SK-N-MC (cell line): ENCODE measurements at regions not wholly inside any gene's neighbourhood (a gene's known extent, or its start where the extent isn't known, plus 50 kb on each side); places are given as distances from the start of the nearest gene placed in this dataset.
"Not testable (repeated sequence)": the region's sequence is repeated elsewhere in the genome, so short reads cannot be mapped to it uniquely, and the experiment has no call there.

Experiments used
- DNase-seq: peaks from one replicate; pipeline ENCODE4 v3.0.0-alpha.2; 2011; ENCODE audit warnings: low read depth, low spot score
- H3K27ac ChIP-seq: fragments of 200-600 bp; sonication (generic); 2 replicates; pipeline ENCODE4 v1.5.1; 2016; ENCODE audit warnings: mixed run types
- H3K36me3 ChIP-seq: fragments of 200-600 bp; sonication (generic); 2 replicates; pipeline ENCODE4 v1.6.1; 2017; ENCODE audit warnings: antibody characterized with exemption, low read length, mixed read lengths; ENCODE audit not compliant: insufficient read depth
- H3K4me3 ChIP-seq: fragments of 200-600 bp; sonication (generic); 2 replicates; pipeline ENCODE4 v1.5.1; 2016
- H3K9ac ChIP-seq: fragments of 200-600 bp; sonication (generic); 2 replicates; pipeline ENCODE4 v1.8.0; 2017; ENCODE audit warnings: mixed run types, mixed read lengths; ENCODE audit not compliant: insufficient read length
- H3K9me3 ChIP-seq: fragments of 200-600 bp; sonication (generic); 2 replicates; pipeline ENCODE4 v1.6.1; 2017; ENCODE audit warnings: low read depth, mild to moderate bottlenecking, antibody characterized with exemption, low read length, moderate library complexity, mixed read lengths
- EZH2 ChIP-seq: fragments of 200-600 bp; sonication (generic); IDR thresholded peaks from one replicate; pipeline ENCODE4 v1.6.1; 2017; ENCODE audit warnings: antibody characterized with exemption
- FOXP2 ChIP-seq: optimal IDR thresholded peaks from 2 replicates; pipeline ENCODE3; 2011; ENCODE audit warnings: mild to moderate bottlenecking, moderate library complexity; ENCODE audit not compliant: insufficient read depth; ENCODE audit errors: extremely low read length, control extremely low read depth
- POLR2AphosphoS5 ChIP-seq: IDR thresholded peaks from 2 replicates; pipeline ENCODE4 v1.6.1; 2012; ENCODE audit warnings: mild to moderate bottlenecking, low read depth, low read length, borderline replicate concordance

DNA sequence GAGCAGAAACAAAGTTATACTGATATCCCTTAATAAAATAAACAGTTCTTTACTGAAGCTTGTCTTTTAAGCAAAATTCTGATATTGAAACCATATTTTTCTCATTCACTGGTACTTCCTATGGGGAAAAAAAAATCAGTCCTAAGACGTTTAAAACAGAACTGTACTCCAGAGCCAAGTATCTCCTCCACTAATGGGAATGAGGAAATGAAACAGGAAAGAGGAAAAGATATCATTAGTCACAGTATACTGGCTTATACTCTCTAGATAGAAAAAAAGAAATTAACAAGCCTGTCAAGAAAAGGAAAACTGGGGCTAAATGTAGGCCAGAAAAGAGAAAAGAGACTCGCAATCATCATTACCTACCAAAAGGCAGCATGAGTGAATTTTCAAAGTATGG lies 252.7 kb downstream of the CENPC start:
- H3K27ac ChIP-seq = peak overlapping the region; percentile 44; the same call in 1 of the 2 replicates
- DNase-seq = peak; percentile 70
- H3K9me3 ChIP-seq = 0 out of 2 replicates have a peak, but pooled peaks cover 2% of the 10 kb centered on the region
- no peak overlapping the region for H3K4me3 ChIP-seq
- TF ChIP-seq FOXP2 (no peak), POLR2AphosphoS5 (no peak), EZH2 (no peak)
- no peaks in the 10 kb centered on the region for H3K36me3 ChIP-seq
- H3K9ac ChIP-seq = no peak overlapping the region

DNA sequence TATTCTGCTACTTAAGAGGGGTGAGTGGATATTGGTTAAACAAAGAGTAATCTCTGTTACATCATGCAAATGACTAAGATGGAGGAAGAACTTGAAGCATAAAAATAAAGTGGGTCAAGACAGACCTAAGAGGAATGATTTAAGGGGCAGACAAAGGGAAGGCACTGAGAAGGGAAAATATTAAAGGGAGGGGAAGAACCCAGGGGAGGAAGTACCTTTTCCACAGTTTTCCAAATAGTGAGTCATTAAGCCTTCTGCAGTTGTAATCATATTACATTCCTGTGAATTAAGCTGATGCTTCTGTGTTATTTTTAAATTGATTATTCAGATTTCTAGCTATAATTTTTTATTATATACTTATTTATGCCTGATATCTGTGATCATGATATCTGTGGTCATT lies 253.3 kb downstream of the CENPC start:
- TF ChIP-seq EZH2 (no peak), POLR2AphosphoS5 (no peak), FOXP2 (no peak)
- H3K36me3 ChIP-seq = no peaks in the 10 kb centered on the region
- H3K4me3 ChIP-seq = no peak overlapping the region
- H3K27ac ChIP-seq = no peak overlapping the region
- H3K9ac ChIP-seq = no peak overlapping the region
- DNase-seq = no peak
- H3K9me3 ChIP-seq = 0 out of 2 replicates have a peak, but pooled peaks cover 2% of the 10 kb centered on the region

DNA sequence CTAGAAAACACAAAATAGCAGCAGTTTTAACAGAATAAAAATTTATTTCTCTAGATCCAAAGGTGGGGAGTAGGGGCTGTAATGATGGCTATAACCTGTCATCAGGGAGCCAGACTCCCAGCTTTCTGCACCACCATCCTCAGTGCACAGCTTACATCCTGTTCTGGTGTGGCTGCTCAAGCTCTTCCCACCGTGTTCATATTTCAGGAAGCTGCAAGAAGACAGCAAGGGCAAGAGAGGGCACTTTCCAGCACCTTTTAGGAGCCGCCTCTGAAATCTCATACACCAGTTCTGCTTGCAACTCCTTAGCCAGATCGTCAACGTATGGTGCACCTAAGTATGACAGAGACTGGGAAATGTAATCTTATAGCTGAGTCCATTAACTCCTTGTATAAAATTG lies 253.7 kb downstream of the CENPC start:
- H3K4me3 ChIP-seq = no peak overlapping the region

DNA sequence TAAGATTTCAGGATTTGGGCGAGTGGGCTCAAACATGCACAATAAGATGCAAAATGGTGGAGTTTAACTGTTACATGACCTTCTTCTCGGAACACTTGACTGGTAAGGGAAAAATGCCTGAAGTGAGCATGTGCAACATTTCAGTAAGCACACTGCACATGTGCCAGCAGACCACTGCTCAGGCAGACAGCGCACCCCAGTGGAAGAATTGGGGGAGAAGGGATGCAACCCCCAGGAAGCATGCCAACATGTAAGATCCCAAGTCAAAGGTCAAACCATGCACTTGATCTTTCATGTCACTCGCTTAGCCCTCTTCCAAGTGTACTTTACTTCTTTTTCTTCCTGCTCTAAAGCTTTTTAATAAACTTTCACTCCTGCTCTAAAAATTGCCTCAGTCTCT lies 256.3 kb downstream of the CENPC start:
- H3K27ac ChIP-seq = no peak overlapping the region

More for the DNA sequence above, 253.7 kb downstream of the CENPC start:
- Histone ChIP-seq H3K9me3 (0 out of 2 replicates have a peak, but pooled peaks cover 2% of the 10 kb centered on the region), H3K27ac (no peak overlapping the region), H3K36me3 (no peaks in the 10 kb centered on the region), H3K9ac (no peak overlapping the region)
- TF ChIP-seq FOXP2 (no peak), POLR2AphosphoS5 (no peak), EZH2 (no peak)
- DNase-seq = no peak

DNA sequence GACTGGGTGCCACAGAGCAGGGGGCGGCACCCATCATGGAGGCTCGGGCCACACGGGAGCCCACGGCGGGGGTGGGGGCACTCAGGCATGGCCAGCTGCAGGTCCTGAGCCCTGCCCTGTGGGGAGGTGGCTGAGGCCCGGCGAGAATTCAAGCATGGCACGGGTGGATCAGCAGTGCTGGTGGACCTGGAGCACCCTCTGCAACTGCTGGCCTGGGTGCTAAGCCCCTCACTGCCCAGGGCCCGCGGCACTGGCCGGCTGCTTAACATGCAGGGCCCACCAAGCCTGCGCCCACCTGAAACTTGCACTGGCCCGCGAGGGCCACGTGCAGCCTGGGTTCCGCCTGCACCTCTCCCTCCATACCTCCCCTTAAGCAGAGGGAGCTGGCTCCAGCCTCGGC lies 258.6 kb downstream of the CENPC start:
- Histone ChIP-seq H3K9ac (no peak overlapping the region), H3K9me3 (no peaks in the 10 kb centered on the region), H3K4me3 (no peak overlapping the region), H3K27ac (no peak overlapping the region), H3K36me3 (no peaks in the 10 kb centered on the region)
- TF ChIP-seq FOXP2 = no peak
- TF ChIP-seq EZH2 = no peak
- TF ChIP-seq POLR2AphosphoS5 = no peak
- no peak for DNase-seq

More for the DNA sequence above, 256.3 kb downstream of the CENPC start:
- Histone ChIP-seq H3K9me3 (no peaks in the 10 kb centered on the region), H3K36me3 (no peaks in the 10 kb centered on the region), H3K4me3 (no peak overlapping the region), H3K9ac (no peak overlapping the region)
- DNase-seq = no peak
- TF ChIP-seq POLR2AphosphoS5 = no peak
- no peak for TF ChIP-seq EZH2
- TF ChIP-seq FOXP2 = no peak

DNA sequence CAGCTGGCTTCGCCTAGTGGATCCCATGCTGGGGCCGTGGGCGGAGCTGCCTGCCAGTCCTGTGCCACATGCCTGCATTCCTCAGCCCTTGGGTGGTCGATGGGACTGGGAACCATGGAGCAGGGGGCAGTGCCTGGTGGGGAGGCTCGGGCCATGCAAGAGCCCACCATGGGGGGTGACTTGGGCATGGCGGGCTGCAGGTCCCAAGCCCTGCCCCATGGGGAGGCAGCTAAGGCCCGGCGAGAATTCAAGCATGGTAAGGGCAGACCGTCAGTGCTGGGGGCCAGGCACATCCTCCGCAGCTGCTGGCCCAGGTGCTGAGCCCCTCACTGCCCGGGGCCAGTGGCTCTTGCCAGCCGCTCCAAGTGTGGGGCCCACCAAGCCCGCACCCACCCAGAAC lies 262.6 kb downstream of the CENPC start:
- no peak for TF ChIP-seq POLR2AphosphoS5
- TF ChIP-seq FOXP2 = no peak
- TF ChIP-seq EZH2 = no peak
- H3K27ac ChIP-seq = no peak overlapping the region
- no peaks in the 10 kb centered on the region for H3K36me3 ChIP-seq
- no peak overlapping the region for H3K4me3 ChIP-seq
- DNase-seq = no peak
- no peak overlapping the region for H3K9ac ChIP-seq
- H3K9me3 ChIP-seq = no peaks in the 10 kb centered on the region

DNA sequence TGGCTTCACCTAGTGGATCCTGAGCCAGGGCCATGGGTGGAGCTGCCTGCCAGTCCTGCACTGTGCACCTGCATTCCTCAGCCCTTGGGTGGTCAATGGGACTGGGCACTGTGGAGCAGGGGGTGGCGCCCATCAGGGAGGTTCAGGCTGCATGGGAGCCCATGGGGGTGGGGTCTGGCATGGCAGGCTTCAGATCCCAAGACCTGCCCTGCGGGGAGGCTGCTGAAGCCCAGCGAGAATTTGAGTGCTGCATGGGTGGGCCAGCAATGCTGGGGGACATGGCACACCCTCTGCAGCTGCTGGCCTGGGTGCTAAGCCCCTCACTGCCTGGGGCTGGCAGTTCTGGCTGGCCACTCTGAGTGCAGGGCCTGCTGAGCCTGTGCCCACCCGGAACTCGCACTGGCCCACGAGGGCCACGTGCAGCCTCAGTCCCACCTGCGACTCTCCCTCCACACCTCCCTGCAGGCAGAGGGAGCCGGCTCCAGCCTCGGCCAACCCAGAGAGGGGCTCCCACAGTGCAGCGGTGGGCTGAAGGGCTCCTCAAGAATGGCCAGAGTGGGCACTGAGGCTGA lies 270.0 kb downstream of the CENPC start:
- TF ChIP-seq EZH2 = no peak
- no peak for TF ChIP-seq POLR2AphosphoS5
- no peak for TF ChIP-seq FOXP2
- H3K36me3 ChIP-seq = no peaks in the 10 kb centered on the region
- no peak overlapping the region for H3K4me3 ChIP-seq
- no peak overlapping the region for H3K9ac ChIP-seq
- H3K9me3 ChIP-seq = no peaks in the 10 kb centered on the region
- no peak for DNase-seq
- H3K27ac ChIP-seq = no peak overlapping the region

DNA sequence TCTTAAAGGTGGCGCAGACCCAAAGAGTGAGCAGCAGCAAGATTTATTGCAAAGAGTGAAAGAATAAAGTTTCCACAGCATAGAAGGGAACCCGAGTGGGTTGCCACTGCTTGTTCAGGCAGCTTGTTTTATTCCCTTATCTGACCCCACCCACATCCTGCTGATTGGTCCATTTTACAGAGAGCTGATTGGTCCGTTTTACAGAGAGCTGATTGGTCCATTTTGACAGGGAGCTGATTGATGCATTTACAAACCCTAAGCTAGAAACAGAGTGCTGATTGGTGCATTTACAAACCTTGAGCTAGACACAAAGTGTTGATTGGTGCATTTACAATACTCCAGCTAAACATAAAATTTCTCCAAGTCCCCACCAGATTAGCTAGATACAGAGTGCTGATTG lies 270.6 kb downstream of the CENPC start:
- DNase-seq, H3K36me3 ChIP-seq, H3K4me3 ChIP-seq, H3K27ac ChIP-seq, H3K9ac ChIP-seq, H3K9me3 ChIP-seq: not testable (repeated sequence)

DNA sequence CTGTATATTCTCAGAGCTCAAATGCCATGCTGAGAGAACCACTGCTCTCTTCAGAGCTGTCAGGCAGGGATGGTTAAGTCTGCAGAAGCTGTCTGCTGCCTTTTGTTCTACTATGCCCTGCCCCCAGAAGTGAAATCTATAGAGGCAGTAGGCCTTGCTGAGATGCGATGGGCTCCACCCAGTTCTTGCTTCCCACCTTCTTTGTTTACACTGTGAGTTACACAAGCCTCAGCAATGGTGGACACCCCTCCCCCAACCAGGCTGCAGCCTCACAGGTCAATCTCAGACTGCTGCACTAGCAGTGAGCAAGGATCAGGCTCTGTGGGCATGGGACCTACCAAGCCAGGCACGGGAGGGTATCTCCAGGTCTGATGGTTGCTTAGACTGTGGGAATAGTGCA lies 271.6 kb downstream of the CENPC start:
- Histone ChIP-seq H3K36me3 (no peaks in the 10 kb centered on the region), H3K4me3 (no peak overlapping the region), H3K27ac (no peak overlapping the region), H3K9ac (no peak overlapping the region), H3K9me3 (no peaks in the 10 kb centered on the region)
- no peak for TF ChIP-seq FOXP2
- DNase-seq = no peak
